Activated CD8-positive, alpha-beta memory T cell treated with anti-CD3 and anti-CD28 coated beads, Interleukin-2, amount 10 ng/mL, durations not matched to agents 7 days and 5 days (primary cell): ENCODE measurements at regions not wholly inside any gene's neighbourhood (a gene's known extent, or its start where the extent isn't known, plus 50 kb on each side); places are given as distances from the start of the nearest gene placed in this dataset.

ENCODE experiments used
- ATAC-seq: fragments of 150-1000 bp; cut with Tn5 transposase; one replicate; pipeline ENCODE4 v1.10.0; 2021; ENCODE audit warnings: moderate library complexity
- CTCF ChIA-PET: fragments of 350-600 bp; sonication (Branson Sonifier 250); formaldehyde crosslinking; loops from one replicate; lab custom pipeline; 2021; ENCODE audit warnings: antibody characterized with exemption; lab: Charles Lee
- DNase-seq: peaks from one replicate; pipeline ENCODE4 v3.0.0-alpha.2; 2020
- H3K27ac Mint-ChIP-seq: one replicate; pipeline ENCODE4 v1.8.0; 2021; ENCODE audit warnings: mild to moderate bottlenecking, mixed read lengths
- H3K27me3 Mint-ChIP-seq: one replicate; pipeline ENCODE4 v1.8.0; 2021; ENCODE audit warnings: mixed read lengths
- H3K36me3 Mint-ChIP-seq: one replicate; pipeline ENCODE4 v1.8.0; 2021; ENCODE audit warnings: mild to moderate bottlenecking, mixed read lengths
- H3K4me1 Mint-ChIP-seq: one replicate; pipeline ENCODE4 v1.8.0; 2021; ENCODE audit warnings: mixed read lengths
- H3K4me3 Mint-ChIP-seq: one replicate; pipeline ENCODE4 v1.8.0; 2021; ENCODE audit warnings: mild to moderate bottlenecking, moderate library complexity, mixed read lengths
- H3K9me3 Mint-ChIP-seq: one replicate; pipeline ENCODE4 v1.8.0; 2022; ENCODE audit warnings: low read depth, mixed read lengths

DNA sequence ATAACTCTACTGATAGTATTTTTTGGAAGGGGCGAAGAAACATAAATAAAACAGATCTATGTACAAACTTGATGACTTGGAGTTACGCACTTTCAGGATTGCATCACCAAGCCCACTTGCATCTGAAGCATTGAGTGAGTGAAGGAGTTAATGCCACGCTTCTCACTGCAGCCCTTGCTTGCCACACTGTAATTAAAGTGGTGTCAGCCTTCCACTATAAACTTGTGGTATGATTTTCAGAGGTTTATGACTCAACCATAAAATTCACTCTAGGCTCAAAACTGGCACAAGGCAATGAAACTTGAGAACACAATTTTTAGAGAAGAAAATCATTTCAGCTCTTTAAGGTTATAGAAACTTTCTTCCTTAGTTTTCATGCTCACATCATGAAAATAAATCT is 93.9 kb upstream of the PRMT6 start:
- H3K9me3 Mint-ChIP-seq: no peaks in the 10 kb centered on the region
- ATAC-seq: no peak
- CTCF ChIA-PET: no interaction called here
- H3K4me1 Mint-ChIP-seq: no peaks in the 10 kb centered on the region
- no peak for DNase-seq
- H3K36me3 Mint-ChIP-seq: no peaks in the 10 kb centered on the region
- H3K27ac Mint-ChIP-seq: no peak overlapping the region
- H3K27me3 Mint-ChIP-seq: no peaks in the 10 kb centered on the region
- H3K4me3 Mint-ChIP-seq: no peak overlapping the region

DNA sequence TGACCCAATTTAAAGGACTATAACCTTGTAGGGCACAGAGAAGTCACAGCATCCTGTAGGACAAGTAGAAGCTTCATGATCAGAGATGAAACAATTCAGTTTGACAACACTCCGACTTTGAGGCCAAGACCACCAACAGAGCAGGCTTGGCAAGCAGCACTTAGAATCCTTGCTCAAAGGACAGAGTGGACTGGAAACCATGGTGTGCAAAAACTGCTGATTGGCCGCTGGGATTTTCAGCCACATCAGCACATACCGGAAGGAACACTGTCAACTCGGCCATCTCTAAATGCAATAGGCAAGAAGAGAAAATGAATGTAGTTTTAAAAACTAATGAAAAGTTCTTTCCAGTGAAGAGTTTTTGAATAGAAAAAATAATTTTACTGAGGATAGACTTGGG is 92.0 kb upstream of the PRMT6 start:
- CTCF ChIA-PET: no interaction called here
- H3K4me3 Mint-ChIP-seq: no peak overlapping the region
- no peaks in the 10 kb centered on the region for H3K9me3 Mint-ChIP-seq
- H3K4me1 Mint-ChIP-seq: no peaks in the 10 kb centered on the region
- DNase-seq (no peak), ATAC-seq (no peak)
- H3K36me3 Mint-ChIP-seq: no peaks in the 10 kb centered on the region
- H3K27ac Mint-ChIP-seq: no peak overlapping the region
- no peaks in the 10 kb centered on the region for H3K27me3 Mint-ChIP-seq

DNA sequence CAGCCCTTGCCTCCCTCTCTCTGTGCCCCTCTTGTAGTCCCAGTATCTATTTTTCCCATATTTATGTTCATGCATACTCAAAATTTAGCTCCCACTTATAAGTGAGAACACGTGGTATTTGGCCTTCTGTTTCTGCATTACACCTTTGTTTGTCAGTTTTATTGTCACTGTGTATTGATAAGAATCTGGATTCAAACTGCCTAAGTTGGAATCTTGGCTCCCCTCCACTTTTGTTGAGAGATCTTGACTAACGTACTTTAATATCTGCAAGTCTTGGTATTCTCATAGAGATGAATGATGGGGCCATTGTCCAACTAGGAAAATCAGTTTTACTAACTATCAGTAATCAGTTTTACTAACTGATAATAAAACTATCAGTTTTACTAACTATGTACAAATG is 87.8 kb upstream of the PRMT6 start:
- Mint-ChIP-seq H3K4me1 (no peaks in the 10 kb centered on the region), H3K27me3 (no peaks in the 10 kb centered on the region), H3K4me3 (no peak overlapping the region), H3K27ac (no peak overlapping the region), H3K36me3 (no peaks in the 10 kb centered on the region), H3K9me3 (no peaks in the 10 kb centered on the region)
- DNase-seq: no peak
- no peak for ATAC-seq
- CTCF ChIA-PET: no interaction called here

DNA sequence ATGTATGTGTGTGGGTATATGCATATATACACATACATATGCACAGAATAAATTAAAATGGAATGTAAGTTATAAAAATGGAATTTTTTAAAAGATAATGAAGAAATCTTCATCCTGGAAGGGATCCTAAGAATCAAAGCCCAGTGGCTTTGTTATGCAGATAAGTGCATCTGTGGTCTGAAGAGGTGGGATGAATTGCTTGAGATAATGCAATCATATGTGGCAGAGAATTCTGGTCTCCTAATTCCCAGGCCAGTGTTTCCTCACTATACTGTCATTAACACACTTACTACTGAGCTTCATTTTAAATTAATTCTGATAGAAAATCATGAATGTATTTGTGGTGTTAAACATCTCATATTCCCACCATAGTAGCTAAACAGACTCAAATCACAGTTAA is 86.7 kb upstream of the PRMT6 start:
- Mint-ChIP-seq H3K9me3 (no peaks in the 10 kb centered on the region), H3K36me3 (no peaks in the 10 kb centered on the region), H3K4me3 (no peak overlapping the region), H3K27ac (no peak overlapping the region), H3K4me1 (no peaks in the 10 kb centered on the region), H3K27me3 (no peaks in the 10 kb centered on the region)
- ATAC-seq: no peak
- DNase-seq: no peak
- CTCF ChIA-PET: no interaction called here

DNA sequence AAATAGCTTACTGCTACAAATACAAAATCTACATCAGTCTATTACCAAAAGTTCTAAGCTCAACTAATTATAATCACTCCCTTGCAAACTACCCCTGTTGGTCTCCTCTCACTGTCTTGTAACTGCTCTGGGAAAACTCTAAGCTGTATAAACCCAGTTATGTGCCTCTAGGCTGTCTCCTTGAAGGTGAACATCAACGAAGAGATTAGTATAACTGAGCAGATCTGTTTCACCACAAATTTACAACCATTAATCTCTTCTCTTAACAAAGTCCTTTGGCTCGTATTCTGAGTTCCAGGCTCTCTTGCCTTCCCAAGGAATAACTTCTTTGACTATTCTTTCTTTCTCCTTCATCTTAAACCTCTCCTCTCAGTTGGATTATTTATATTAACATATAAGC is 84.4 kb upstream of the PRMT6 start:
- peaks cover 2% of the 10 kb centered on the region for H3K9me3 Mint-ChIP-seq
- DNase-seq: no peak

DNA sequence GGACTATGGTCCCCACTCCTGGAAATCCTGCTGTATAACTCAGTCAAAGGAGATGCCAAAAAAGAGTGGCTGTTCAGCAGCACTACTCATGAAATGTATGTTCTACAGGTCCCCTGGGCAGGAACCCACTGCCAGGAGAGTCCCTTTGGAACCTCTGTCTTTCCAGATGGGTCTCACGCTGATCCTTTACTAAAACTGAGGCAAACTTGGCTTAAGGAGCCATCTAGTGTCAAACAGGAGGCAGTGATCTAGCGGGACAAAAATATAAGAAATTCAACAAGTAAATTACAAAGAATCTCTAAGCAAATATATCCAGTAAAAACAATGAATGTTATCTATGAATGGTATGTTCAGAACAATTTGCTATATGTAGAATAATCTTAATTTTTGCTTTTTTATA is 80.5 kb upstream of the PRMT6 start:
- H3K9me3 Mint-ChIP-seq: peaks cover 2% of the 10 kb centered on the region

More for the DNA sequence above, 84.4 kb upstream of the PRMT6 start:
- CTCF ChIA-PET: no interaction called here
- no peaks in the 10 kb centered on the region for H3K27me3 Mint-ChIP-seq
- no peaks in the 10 kb centered on the region for H3K36me3 Mint-ChIP-seq
- H3K4me3 Mint-ChIP-seq: no peak overlapping the region
- no peaks in the 10 kb centered on the region for H3K4me1 Mint-ChIP-seq
- H3K27ac Mint-ChIP-seq: no peak overlapping the region
- ATAC-seq: no peak

DNA sequence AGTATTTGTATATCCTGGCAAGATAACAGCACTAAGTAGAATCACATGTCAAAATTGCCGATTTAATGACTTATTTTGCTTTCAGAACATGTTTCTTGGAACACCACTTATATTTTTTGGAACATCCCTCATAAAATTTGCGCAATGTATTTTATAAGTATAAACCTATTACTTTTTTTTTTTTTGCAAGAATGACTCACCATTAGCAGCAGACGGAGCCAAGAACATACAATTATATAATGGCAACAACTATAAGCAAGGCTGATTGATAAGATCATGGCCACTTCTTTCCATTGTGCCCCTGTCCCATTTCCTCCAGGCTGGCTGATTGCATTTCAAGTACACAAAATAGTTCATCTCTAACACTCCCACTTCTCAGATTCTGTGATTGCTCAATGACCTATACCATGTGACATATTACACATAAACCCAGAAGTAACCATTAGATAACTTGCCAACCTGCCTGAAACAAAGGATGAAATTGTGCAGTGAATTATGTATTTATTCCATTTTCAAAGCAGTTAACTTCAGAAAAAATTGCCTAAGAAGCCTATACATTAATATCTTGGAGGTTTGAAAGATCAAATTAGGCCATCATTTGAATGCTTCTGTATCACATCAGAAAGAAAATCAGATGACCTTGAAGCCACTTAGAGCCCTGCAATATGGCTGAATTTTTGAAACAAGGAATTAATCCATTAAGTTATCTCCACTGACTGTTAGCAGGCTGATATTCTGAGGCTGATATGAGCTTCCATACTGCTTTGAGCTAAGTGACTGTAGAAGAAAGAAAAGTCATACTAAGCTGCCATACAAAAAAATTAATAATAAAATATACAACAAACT is 77.8 kb upstream of the PRMT6 start:
- Mint-ChIP-seq H3K36me3 (no peaks in the 10 kb centered on the region), H3K4me1 (no peaks in the 10 kb centered on the region), H3K4me3 (no peak overlapping the region), H3K27ac (no peak overlapping the region), H3K9me3 (peaks cover 2% of the 10 kb centered on the region), H3K27me3 (no peaks in the 10 kb centered on the region)
- CTCF ChIA-PET: no interaction called here
- no peak for ATAC-seq
- DNase-seq: no peak

More for the DNA sequence above, 80.5 kb upstream of the PRMT6 start:
- no peak overlapping the region for H3K4me3 Mint-ChIP-seq
- H3K36me3 Mint-ChIP-seq: no peaks in the 10 kb centered on the region
- DNase-seq (no peak), ATAC-seq (no peak)
- CTCF ChIA-PET: no interaction called here
- no peak overlapping the region for H3K27ac Mint-ChIP-seq
- H3K27me3 Mint-ChIP-seq: no peaks in the 10 kb centered on the region
- no peaks in the 10 kb centered on the region for H3K4me1 Mint-ChIP-seq

DNA sequence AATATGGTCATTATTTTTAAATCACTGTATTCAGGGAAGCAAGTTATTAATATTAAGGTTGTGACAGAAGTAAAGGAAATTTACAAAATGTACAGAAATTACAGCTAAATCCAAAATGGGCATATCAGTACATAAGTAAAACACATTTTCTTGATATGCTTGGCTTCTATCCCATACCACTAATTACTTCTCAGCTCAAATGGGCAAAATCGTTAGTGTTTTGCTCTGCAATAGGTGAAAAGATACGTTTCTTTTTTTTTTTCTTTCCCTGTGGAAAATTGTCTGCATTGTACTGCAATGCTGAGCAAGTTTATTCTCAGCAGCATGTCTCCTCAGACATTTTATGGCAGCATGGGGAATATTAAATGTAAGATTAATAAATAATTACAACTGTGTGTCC is 77.1 kb upstream of the PRMT6 start:
- Mint-ChIP-seq H3K4me3 (no peak overlapping the region), H3K9me3 (peaks cover 2% of the 10 kb centered on the region), H3K27me3 (no peaks in the 10 kb centered on the region), H3K4me1 (no peaks in the 10 kb centered on the region), H3K36me3 (no peaks in the 10 kb centered on the region), H3K27ac (no peak overlapping the region)
- CTCF ChIA-PET: no interaction called here
- DNase-seq: no peak
- ATAC-seq: no peak

DNA sequence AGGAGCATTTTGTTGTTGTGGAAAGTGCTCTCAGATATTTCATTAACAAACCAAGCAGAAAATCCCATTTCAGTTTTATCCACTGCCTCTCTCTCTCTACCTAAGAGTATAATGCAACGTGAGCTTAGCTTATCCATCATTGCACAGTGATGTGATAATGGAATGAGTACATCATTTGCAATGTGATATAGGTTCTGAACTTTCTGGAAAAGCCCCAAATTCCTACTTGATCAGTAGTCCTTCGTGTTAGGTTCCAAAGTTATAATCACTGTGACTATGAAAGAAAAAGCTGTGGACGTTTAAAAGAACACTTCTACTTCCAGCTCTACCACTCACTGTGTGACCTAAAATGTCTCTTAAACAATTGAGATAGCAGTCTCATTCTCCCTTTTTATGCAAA is 76.4 kb upstream of the PRMT6 start:
- Mint-ChIP-seq H3K4me3 (no peak overlapping the region), H3K4me1 (no peaks in the 10 kb centered on the region), H3K27me3 (no peaks in the 10 kb centered on the region), H3K9me3 (peaks cover 2% of the 10 kb centered on the region), H3K27ac (no peak overlapping the region), H3K36me3 (no peaks in the 10 kb centered on the region)
- DNase-seq (no peak), ATAC-seq (no peak)
- CTCF ChIA-PET: no interaction called here

DNA sequence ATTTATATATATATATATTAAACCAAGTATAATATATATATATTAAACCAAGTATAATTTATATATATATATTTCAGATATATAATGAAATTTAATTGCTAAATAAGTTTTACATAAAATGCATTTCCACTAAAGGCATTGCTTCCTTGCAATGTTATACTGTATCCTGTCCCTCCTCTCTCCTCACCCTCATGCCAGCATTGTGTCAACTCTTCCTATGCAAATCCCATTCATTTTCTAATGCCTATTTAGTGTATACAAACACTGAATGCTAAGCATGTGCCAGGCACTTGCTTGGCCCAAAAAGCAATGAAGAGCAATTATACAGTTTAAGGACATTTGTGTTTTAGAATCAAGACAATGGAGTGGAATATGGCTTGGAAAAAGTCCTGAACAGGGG is 71.7 kb upstream of the PRMT6 start:
- Mint-ChIP-seq H3K27ac (no peak overlapping the region), H3K4me3 (no peak overlapping the region), H3K4me1 (no peaks in the 10 kb centered on the region), H3K9me3 (no peaks in the 10 kb centered on the region), H3K36me3 (no peaks in the 10 kb centered on the region), H3K27me3 (no peaks in the 10 kb centered on the region)
- ATAC-seq (no peak), DNase-seq (no peak)
- CTCF ChIA-PET: no interaction called here

DNA sequence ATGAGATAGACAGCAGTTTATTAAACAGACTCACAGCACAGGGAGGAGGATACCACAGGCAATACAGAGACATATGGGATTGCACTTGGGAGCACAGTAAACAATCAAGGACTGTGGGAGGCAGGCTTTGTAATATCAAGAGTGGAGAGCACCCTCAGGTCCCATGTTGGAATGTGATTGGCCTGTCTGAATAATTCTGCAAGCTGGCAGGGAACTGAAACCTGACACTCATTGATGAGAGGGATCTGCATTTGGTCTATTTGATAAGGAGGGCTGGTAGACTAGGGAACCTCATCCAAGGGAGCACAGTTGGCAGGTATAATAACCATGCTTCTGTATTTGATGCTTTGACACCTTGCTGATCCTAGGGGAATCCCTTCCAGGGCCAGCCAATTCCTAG is 69.9 kb upstream of the PRMT6 start:
- CTCF ChIA-PET: no interaction called here
- Mint-ChIP-seq H3K27me3 (no peaks in the 10 kb centered on the region), H3K4me3 (no peak overlapping the region), H3K27ac (no peak overlapping the region), H3K4me1 (no peaks in the 10 kb centered on the region), H3K9me3 (no peaks in the 10 kb centered on the region), H3K36me3 (no peaks in the 10 kb centered on the region)
- ATAC-seq: no peak
- DNase-seq: no peak

DNA sequence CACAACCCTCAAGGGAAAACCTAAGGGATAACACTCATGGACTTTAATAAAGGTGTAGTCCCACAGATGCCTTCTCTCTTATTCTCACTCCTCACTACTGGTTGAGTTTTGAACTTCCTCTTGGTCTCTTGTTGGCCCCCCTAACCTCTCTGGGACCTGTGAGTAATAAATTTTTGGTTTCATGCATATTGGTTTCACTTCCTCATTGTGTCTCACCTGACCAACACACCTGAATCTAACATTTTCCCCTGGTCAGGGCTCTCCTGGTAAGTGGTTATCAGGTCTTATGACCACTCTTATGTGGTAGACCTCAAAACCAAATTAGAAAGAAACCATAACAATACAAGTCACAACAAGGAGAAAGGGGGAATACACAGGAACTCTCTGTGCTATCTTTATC is 60.5 kb upstream of the PRMT6 start:
- H3K4me3 Mint-ChIP-seq: no peak overlapping the region
- no peak overlapping the region for H3K27ac Mint-ChIP-seq
- no peaks in the 10 kb centered on the region for H3K9me3 Mint-ChIP-seq
- H3K4me1 Mint-ChIP-seq: no peaks in the 10 kb centered on the region
- DNase-seq (no peak), ATAC-seq (no peak)
- CTCF ChIA-PET: no interaction called here
- no peaks in the 10 kb centered on the region for H3K27me3 Mint-ChIP-seq
- no peaks in the 10 kb centered on the region for H3K36me3 Mint-ChIP-seq

DNA sequence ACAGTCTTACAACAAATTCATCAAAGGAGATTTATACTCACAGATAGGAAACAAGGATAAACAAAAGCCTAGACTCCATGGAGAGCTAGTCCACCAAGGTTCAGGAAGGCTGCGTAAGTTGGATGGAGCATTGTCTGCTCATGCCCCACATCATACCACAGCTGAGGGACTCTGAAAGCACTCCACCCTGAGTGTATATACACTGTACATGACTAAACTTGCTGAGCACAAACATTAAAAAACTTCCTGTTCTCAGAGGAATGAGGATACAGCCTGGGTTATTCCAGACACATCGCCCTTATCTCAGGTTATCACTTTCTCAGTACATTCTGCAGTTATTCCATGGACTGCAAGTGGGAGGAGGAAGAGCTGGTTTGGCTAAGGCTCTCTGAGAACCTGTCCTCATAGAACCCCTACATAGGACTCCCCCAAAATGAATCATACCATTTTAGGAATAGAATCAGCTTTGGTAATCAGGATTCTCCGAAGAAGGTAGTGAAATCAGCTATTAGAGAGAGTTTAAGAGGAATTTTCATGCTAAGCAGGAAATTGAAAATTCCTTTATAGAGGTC is 58.0 kb upstream of the PRMT6 start:
- ATAC-seq (no peak), DNase-seq (no peak)
- H3K9me3 Mint-ChIP-seq: no peaks in the 10 kb centered on the region
- H3K4me1 Mint-ChIP-seq: no peaks in the 10 kb centered on the region
- no peak overlapping the region for H3K4me3 Mint-ChIP-seq
- no peaks in the 10 kb centered on the region for H3K27me3 Mint-ChIP-seq
- CTCF ChIA-PET: no interaction called here
- no peaks in the 10 kb centered on the region for H3K36me3 Mint-ChIP-seq
- no peak overlapping the region for H3K27ac Mint-ChIP-seq

DNA sequence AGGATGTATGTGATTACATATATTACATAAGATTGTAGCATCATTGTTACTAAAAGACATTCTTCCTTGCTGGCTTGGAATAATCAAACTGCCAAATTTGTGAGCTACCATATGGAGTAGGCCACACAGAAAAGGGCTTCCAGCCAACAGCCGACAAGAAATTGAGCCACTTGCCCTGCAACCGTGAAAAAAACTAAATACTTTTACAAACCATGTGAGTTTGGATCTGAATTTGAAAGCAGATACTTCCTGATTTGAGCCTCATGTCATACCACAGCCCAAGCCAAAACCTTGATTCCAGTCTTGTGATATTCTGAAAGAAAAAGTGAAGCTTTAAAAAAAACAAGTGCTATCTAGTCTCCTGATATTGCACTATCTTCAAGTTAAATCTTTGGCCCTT is 55.6 kb upstream of the PRMT6 start:
- ATAC-seq (no peak), DNase-seq (no peak)
- Mint-ChIP-seq H3K36me3 (no peaks in the 10 kb centered on the region), H3K27ac (no peak overlapping the region), H3K4me3 (no peak overlapping the region), H3K4me1 (no peaks in the 10 kb centered on the region), H3K9me3 (no peaks in the 10 kb centered on the region), H3K27me3 (no peaks in the 10 kb centered on the region)
- CTCF ChIA-PET: no interaction called here
